Endothelial cell of umbilical vein (primary cell): ENCODE measurements at regions not wholly inside any gene's neighbourhood (a gene's known extent, or its start where the extent isn't known, plus 50 kb on each side); places are given as distances from the start of the nearest gene placed in this dataset.

Source experiments
- BruUV-seq: library from RNA; stranded (reverse); fragments of 400-500 nt; replicated peaks from 2 replicates; lab custom pipeline; 2021; lab: Mats Ljungman, UMichigan
- CTCF ChIA-PET: fragments of 300-600, 350-600 bp; sonication (Branson Sonifier 250); formaldehyde crosslinking; loops from one replicate; lab custom pipeline; 2021; ENCODE audit warnings: antibody characterized with exemption, inconsistent platforms; lab: Charles Lee
- POLR2A ChIA-PET: fragments of 300-600, 350-600 bp; sonication (Branson Sonifier 250); formaldehyde crosslinking; loops from one replicate; lab custom pipeline; 2021; ENCODE audit warnings: antibody characterized with exemption, inconsistent platforms; lab: Charles Lee
- DNase-seq: peaks from one replicate; pipeline ENCODE4 v3.0.0-alpha.2; 2011; ENCODE audit warnings: low read depth, low spot score
- FAIRE-seq: peaks from 2 replicates; lab custom pipeline; 2011; peaks lifted over from hg19 to GRCh38; lab: Jason Lieb, UNC
- H2AFZ ChIP-seq: 2 replicates; pipeline ENCODE4 v1.6.0; 2012; ENCODE audit warnings: low read depth, low read length, control low read depth, inconsistent platforms
- H3K27ac ChIP-seq: 2 replicates; pipeline ENCODE4 v1.5.1; 2011; ENCODE audit warnings: low read depth, mild to moderate bottlenecking, control low read depth, low read length, moderate library complexity; ENCODE audit not compliant: insufficient read depth
- H3K27me3 ChIP-seq, 2 experiments: 2 replicates each; pipeline versions ENCODE4 v1.6.0 to v1.6.1; 2011; ENCODE audit warnings: low read length in 2 of 2, mixed read lengths in 1 of 2; ENCODE audit not compliant: control insufficient read depth in 2 of 2, insufficient read depth in 2 of 2
- H3K36me3 ChIP-seq, 2 experiments: 2 replicates in 1 of 2; 3 replicates in 1 of 2; pipeline ENCODE4 v1.5.1; 2011; ENCODE audit warnings: low read length in 2 of 2, mild to moderate bottlenecking in 1 of 2, moderate library complexity in 1 of 2; ENCODE audit not compliant: control insufficient read depth in 2 of 2, insufficient read depth in 2 of 2; ENCODE audit errors: extremely low read depth in 1 of 2
- H3K4me1 ChIP-seq: 3 replicates; pipeline ENCODE4 v1.5.1; 2011; ENCODE audit warnings: mild to moderate bottlenecking, low read length; ENCODE audit not compliant: control insufficient read depth, insufficient read depth; ENCODE audit errors: extremely low read depth
- H3K4me2 ChIP-seq: 2 replicates; pipeline ENCODE4 v1.6.1; 2011; ENCODE audit warnings: low read length, control low read depth, mixed read lengths; ENCODE audit not compliant: insufficient read depth
- H3K4me3 ChIP-seq, 3 experiments: fragments of 200-600 bp in 1 of 3; sonication (generic), shearing (Covaris generic) in 1 of 3; replicated peaks in 1 of 3; 2 replicates each; pipeline ENCODE4 v1.5.1; 2011 to 2016; ENCODE audit warnings: control low read depth in 3 of 3, low read length in 3 of 3, mild to moderate bottlenecking in 2 of 3, inconsistent platforms in 1 of 3, low read depth in 1 of 3, moderate library complexity in 1 of 3; ENCODE audit not compliant: insufficient read depth in 1 of 3
- H3K79me2 ChIP-seq: 2 replicates; pipeline ENCODE4 v1.6.0; 2012; ENCODE audit warnings: low read length, inconsistent platforms; ENCODE audit not compliant: control insufficient read depth, insufficient read depth
- H3K9ac ChIP-seq: replicated peaks from 2 replicates; pipeline ENCODE3; 2011; ENCODE audit warnings: low read length, control low read depth; ENCODE audit not compliant: insufficient read depth; ENCODE audit errors: extremely low read depth
- H3K9me1 ChIP-seq: replicated peaks from 3 replicates; pipeline ENCODE4 v1.6.0; 2011; ENCODE audit warnings: mild to moderate bottlenecking, low read length; ENCODE audit not compliant: control insufficient read depth, insufficient read depth; ENCODE audit errors: extremely low read depth
- H3K9me3 ChIP-seq: replicated peaks from 2 replicates; pipeline ENCODE4 v1.5.1; 2012; ENCODE audit warnings: low read length, inconsistent platforms; ENCODE audit not compliant: control insufficient read depth, insufficient read depth
- H4K20me1 ChIP-seq: replicated peaks from 2 replicates; pipeline ENCODE3; 2011; ENCODE audit warnings: mild to moderate bottlenecking, low read length; ENCODE audit not compliant: control insufficient read depth, insufficient read depth; ENCODE audit errors: extremely low read depth
- CTCF ChIP-seq, 2 donors: IDR thresholded peaks; 1 replicate in 1 of 2; 2 replicates in 1 of 2; pipeline ENCODE4 v1.5.1; 2011; ENCODE audit warnings: low read length in 2 of 2, mild to moderate bottlenecking in 2 of 2, moderate library complexity in 2 of 2, control low read depth in 1 of 2, inconsistent platforms in 1 of 2, low read depth in 1 of 2; ENCODE audit not compliant: insufficient read depth in 1 of 2; ENCODE audit errors: extremely low read depth in 1 of 2
- EZH2 ChIP-seq: IDR thresholded peaks from 2 replicates; pipeline ENCODE4 v1.6.1; 2012; ENCODE audit warnings: borderline replicate concordance, low read depth, mild to moderate bottlenecking, moderate library complexity, low read length, inconsistent platforms; ENCODE audit not compliant: severe bottlenecking
- FOS ChIP-seq: IDR thresholded peaks from 2 replicates; pipeline ENCODE4 v1.6.1; 2011; ENCODE audit warnings: mild to moderate bottlenecking, low read length, moderate library complexity, borderline replicate concordance; ENCODE audit not compliant: insufficient read depth
- GATA2 ChIP-seq: IDR thresholded peaks from 2 replicates; pipeline ENCODE4 v1.7.0; 2011; ENCODE audit warnings: low read depth, mild to moderate bottlenecking, moderate library complexity, mixed read lengths, low read length; ENCODE audit not compliant: insufficient read length, insufficient read depth
- JUN ChIP-seq: IDR thresholded peaks from 2 replicates; pipeline ENCODE4 v1.6.1; 2011; ENCODE audit warnings: borderline replicate concordance, low read depth; ENCODE audit not compliant: insufficient read length, insufficient read depth
- MAX ChIP-seq: IDR thresholded peaks from 2 replicates; pipeline ENCODE4 v1.6.1; 2011; ENCODE audit not compliant: insufficient read depth, insufficient read length
- MYC ChIP-seq: IDR thresholded peaks from one replicate; pipeline ENCODE4 v1.6.1; 2011; ENCODE audit warnings: mild to moderate bottlenecking, low read depth, low read length
- POLR2A ChIP-seq: IDR thresholded peaks from 2 replicates; pipeline ENCODE4 v1.6.1; 2012; ENCODE audit warnings: low read depth, mild to moderate bottlenecking, control low read depth, low read length
- POLR2AphosphoS5 ChIP-seq: IDR thresholded peaks from 2 replicates; pipeline ENCODE4 v1.6.1; 2012; ENCODE audit warnings: low read depth, mild to moderate bottlenecking, control low read depth, low read length, moderate library complexity; ENCODE audit not compliant: insufficient read depth
- dilution Hi-C: fragments of 300-500 bp; cut with MboI; formaldehyde crosslinking; loops from one replicate; pipeline ENCODE4 v1.15.0; 2019; ENCODE audit warnings: low sequenced_read_pairs; ENCODE audit not compliant: extremely low pct_ligation_motif_present
- intact Hi-C: fragments of 100-400 bp; cut with micrococcal nuclease; formaldehyde crosslinking; loops from one replicate; pipeline ENCODE4 v1.10.0; 2022

GRCh38 chr13:33445024-33445423, 159.5 kb upstream of the STARD13 start:
- dilution Hi-C loops (no loop called here), intact Hi-C loops (no loop called here)
- no peak overlapping the region for H3K4me3 ChIP-seq

More at GRCh38 chr13:33445024-33445423, 159.5 kb upstream of the STARD13 start:
- H3K27me3 ChIP-seq, result no peaks in the 10 kb centered on the region
- FAIRE-seq, result no peak
- no peak overlapping the region for H3K27ac ChIP-seq
- DNase-seq, result no peak
- H3K4me1 ChIP-seq, result no peaks in the 10 kb centered on the region
- no peaks in the 10 kb centered on the region for H3K9me1 ChIP-seq
- no peaks in the 10 kb centered on the region for H4K20me1 ChIP-seq
- H3K36me3 ChIP-seq, result no peaks in the 10 kb centered on the region
- BruUV-seq, result no TSS peak
- no peak overlapping the region for H3K9ac ChIP-seq
- TF ChIP-seq MYC, result no peak
- no peak for TF ChIP-seq FOS
- TF ChIP-seq JUN, result no peak
- TF ChIP-seq GATA2, result no peak
- TF ChIP-seq POLR2A, result no peak
- TF ChIP-seq EZH2, result no peak
- TF ChIP-seq CTCF (IDR thresholded peaks at IDR 0.05; ENCODE audit: extremely low read depth in 1 of 2, insufficient read depth in 1 of 2, low read depth in 1 of 2, low read length in 2 of 2), result no peak
- no peak for TF ChIP-seq MAX
- TF ChIP-seq POLR2AphosphoS5, result no peak
- no peak overlapping the region for H3K4me2 ChIP-seq
- ChIA-PET CTCF (interaction anchor here (1.2 kb wide), 1 partner anchor 15 kb away, joined by 4 read pairs; no protein-coding TSS in a partner anchor), POLR2A (no interaction called here)
- H2AFZ ChIP-seq, result no peak overlapping the region
- H3K79me2 ChIP-seq, result no peaks in the 10 kb centered on the region
- H3K9me3 ChIP-seq, result no peaks in the 10 kb centered on the region
